Heart left ventricle (tissue), 16 donors: ENCODE measurements at regions not wholly inside any gene's neighbourhood (a gene's known extent, or its start where the extent isn't known, plus 50 kb on each side); places are given as distances from the start of the nearest gene placed in this dataset.
"Not testable (repeated sequence)": the region's sequence is repeated elsewhere in the genome, so short reads cannot be mapped to it uniquely, and the experiment has no call there.

Source experiments
- ATAC-seq, 4 donors: fragments of 200-7000 bp; cut with Tn5 transposase; one replicate each; pipeline ENCODE4 v1.9.1; 2020 to 2022; ENCODE audit warnings: moderate library complexity in 4 of 4, mild to moderate bottlenecking in 3 of 4, moderate number of reproducible peaks in 1 of 4
- DNase-seq, 5 donors: peaks; one replicate each; pipeline ENCODE4 v3.0.0-alpha.2; 2020
- H3K27ac ChIP-seq, 12 donors: fragments of 200-600 bp; sonication (generic) in 4 of 12; one replicate each; pipeline versions ENCODE4 v1.5.0 to v1.8.0; 2016 to 2022; ENCODE audit warnings: mild to moderate bottlenecking in 2 of 12
- H3K27me3 ChIP-seq, 9 donors: fragments of 200-600 bp; sonication (generic) in 2 of 9; one replicate each; pipeline versions ENCODE4 v1.5.1 to v1.8.0; 2016 to 2022; ENCODE audit warnings: mild to moderate bottlenecking in 3 of 9
- H3K36me3 ChIP-seq, 9 donors: fragments of 200-600 bp; sonication (generic) in 2 of 9; one replicate each; pipeline versions ENCODE4 v1.5.0 to v1.8.0; 2018 to 2022; ENCODE audit warnings: mild to moderate bottlenecking in 2 of 9
- H3K4me1 ChIP-seq, 12 donors: fragments of 200-600 bp; sonication (generic) in 4 of 12; one replicate each; pipeline versions ENCODE4 v1.5.0 to v1.8.0; 2016 to 2022; ENCODE audit warnings: mild to moderate bottlenecking in 3 of 12
- H3K4me3 ChIP-seq, 12 donors: fragments of 200-600 bp; sonication (generic) in 4 of 12; one replicate each; pipeline versions ENCODE4 v1.5.0 to v1.8.0; 2017 to 2022; ENCODE audit warnings: mild to moderate bottlenecking in 9 of 12, moderate library complexity in 4 of 12
- H3K9me3 ChIP-seq, 12 donors: fragments of 200-600 bp; sonication (generic) in 4 of 12; one replicate each; pipeline versions ENCODE4 v1.5.0 to v1.8.0; 2016 to 2022; ENCODE audit warnings: mild to moderate bottlenecking in 1 of 12
- POLR2A ChIP-seq, 2 donors: fragments of 450-650 bp; IDR thresholded peaks; one replicate each; pipeline ENCODE4 v1.6.1; 2017; ENCODE audit warnings: antibody characterized with exemption in 2 of 2, mild to moderate bottlenecking in 2 of 2, moderate library complexity in 2 of 2
- WGBS, 4 donors: extraction: QIAGEN DNeasy Blood & Tissue Kit in 2 of 4; methylation state at CpG; one replicate each; pipeline versions ENCODE4 v1.1.5 to v1.1.7; 2013 to 2018; 5-methylcytosine and 5-hydroxymethylcytosine counted together
- intact Hi-C, 10 donors: fragments of 100-400 bp; cut with DNase I; formaldehyde crosslinking; loops; one replicate each; pipeline versions ENCODE4 v1.11.1 to v1.14.2; 2022
- TF ChIP-seq, protein P1 (sequence below), 12 donors: fragments of 200-600 bp; sonication (generic) in 4 of 12; IDR thresholded peaks; one replicate each; pipeline versions ENCODE4 v1.5.0 to v1.8.0; 2018 to 2022; ENCODE audit warnings: antibody characterized with exemption in 12 of 12, mild to moderate bottlenecking in 5 of 12
- donor health status: ischemic (EF 13 %, LVEDD 7.1; RV severe dilation, severe dysfunction).
- donor health status: healthy with polysubstance abuse.
- donor health status: DM: no; HTN: yes; CAD: no.
- donor health status: DM: no; HTN: no; CAD: no.
- donor health status: ischemic (EF 25% LVEDD 6.9; RV normal size, moderate dysfunction).
- donor health status: ischemic (EF 25% LVEDD 5.7; RV mildly dilated, moderate dysfunction).
- donor health status: healthy.
- donor health status: DM: yes; HTN: yes; CAD: no.
- donor health status: ischemic (EF 35%, LVEDD 5.7; RV mildly dilated, moderate dysfunction).
- donor health status: nonischemic (EF 11% LVEDD 7.7; RV severe dilation, severe dysfunction).
- donor health status: DM: yes; HTN: yes; CAD: no.
- donor health status: PGD.
- donor health status: ischemic (EF 29% LVEDD 5.4; RV normal size, mild dysfunction).
- donor health status: nonischemic (EF 23%, LVEDD 6.1; RV moderate dilation, normal function).

DNA sequence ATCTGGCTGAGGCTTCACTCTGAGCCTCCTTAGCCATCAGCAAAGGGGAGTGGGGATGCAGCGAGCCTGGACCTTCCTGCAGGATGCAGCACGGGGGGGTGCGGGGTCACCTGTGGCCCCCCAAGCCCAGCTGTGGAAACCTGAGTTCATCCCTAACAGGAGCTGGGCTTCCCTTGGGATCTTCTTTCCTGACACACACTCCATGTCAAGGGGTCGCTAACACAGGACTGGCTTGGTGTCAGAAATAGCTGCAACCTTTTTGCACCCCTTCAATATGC lies 174.7 kb downstream of the RTP5 start:
- Histone ChIP-seq H3K27ac (no peak overlapping the region), H3K9me3 (no peaks in the 10 kb centered on the region), H3K4me1 (no peaks in the 10 kb centered on the region), H3K27me3 (peaks cover 0 to 46% (median 6%) of the 10 kb centered on the region in 9 donors), H3K4me3 (no peak overlapping the region), H3K36me3 (no peaks in the 10 kb centered on the region)
- TF ChIP-seq, protein P1, sequence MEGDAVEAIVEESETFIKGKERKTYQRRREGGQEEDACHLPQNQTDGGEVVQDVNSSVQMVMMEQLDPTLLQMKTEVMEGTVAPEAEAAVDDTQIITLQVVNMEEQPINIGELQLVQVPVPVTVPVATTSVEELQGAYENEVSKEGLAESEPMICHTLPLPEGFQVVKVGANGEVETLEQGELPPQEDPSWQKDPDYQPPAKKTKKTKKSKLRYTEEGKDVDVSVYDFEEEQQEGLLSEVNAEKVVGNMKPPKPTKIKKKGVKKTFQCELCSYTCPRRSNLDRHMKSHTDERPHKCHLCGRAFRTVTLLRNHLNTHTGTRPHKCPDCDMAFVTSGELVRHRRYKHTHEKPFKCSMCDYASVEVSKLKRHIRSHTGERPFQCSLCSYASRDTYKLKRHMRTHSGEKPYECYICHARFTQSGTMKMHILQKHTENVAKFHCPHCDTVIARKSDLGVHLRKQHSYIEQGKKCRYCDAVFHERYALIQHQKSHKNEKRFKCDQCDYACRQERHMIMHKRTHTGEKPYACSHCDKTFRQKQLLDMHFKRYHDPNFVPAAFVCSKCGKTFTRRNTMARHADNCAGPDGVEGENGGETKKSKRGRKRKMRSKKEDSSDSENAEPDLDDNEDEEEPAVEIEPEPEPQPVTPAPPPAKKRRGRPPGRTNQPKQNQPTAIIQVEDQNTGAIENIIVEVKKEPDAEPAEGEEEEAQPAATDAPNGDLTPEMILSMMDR (IDR thresholded peaks at IDR 0.05) = no peak
- TF ChIP-seq POLR2A (IDR thresholded peaks at IDR 0.05) = no peak
- ATAC-seq (no peak), DNase-seq (no peak)
- WGBS, 4 donors = 58 to 80% (median 76%) methylated on average over 4 of the region's 4 CpGs
- intact Hi-C loops = no loop called here

DNA sequence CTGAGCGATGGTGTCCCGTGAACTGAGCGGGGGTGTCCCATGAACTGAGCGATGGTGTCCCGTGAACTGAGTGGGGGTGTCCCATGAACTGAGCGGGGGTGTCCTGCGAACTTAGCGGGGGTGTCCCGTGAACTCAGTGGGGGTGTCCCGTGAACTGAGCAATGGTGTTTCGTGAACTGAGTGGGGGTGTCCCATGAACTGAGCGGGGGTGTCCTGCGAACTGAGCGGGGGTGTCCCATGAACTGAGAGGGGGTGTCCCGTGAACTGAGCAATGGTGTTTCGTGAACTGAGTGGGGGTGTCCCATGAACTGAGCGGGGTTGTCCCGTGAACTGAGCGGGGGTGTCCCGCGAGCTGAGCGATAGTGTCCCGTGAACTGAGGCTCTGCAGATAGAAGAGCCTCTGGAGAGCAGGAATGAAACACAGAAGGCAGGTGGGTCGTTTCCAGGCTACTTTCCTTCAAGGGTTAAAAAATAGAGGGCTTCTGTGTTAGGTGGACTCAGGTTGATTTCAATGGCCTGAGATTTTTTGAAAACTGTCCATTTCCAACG lies 176.1 kb downstream of the RTP5 start:
- ATAC-seq, H3K4me3 ChIP-seq, H3K36me3 ChIP-seq, H3K9me3 ChIP-seq, H3K27ac ChIP-seq, H3K4me1 ChIP-seq, DNase-seq, intact Hi-C loops: not testable (repeated sequence)
- H3K27me3 ChIP-seq = peaks cover 0 to 33% (median 5%) of the 10 kb centered on the region in 9 donors
- WGBS, 4 donors = 92 to 96% (median 94%) methylated on average over 17 to 25 of the region's 25 CpGs

DNA sequence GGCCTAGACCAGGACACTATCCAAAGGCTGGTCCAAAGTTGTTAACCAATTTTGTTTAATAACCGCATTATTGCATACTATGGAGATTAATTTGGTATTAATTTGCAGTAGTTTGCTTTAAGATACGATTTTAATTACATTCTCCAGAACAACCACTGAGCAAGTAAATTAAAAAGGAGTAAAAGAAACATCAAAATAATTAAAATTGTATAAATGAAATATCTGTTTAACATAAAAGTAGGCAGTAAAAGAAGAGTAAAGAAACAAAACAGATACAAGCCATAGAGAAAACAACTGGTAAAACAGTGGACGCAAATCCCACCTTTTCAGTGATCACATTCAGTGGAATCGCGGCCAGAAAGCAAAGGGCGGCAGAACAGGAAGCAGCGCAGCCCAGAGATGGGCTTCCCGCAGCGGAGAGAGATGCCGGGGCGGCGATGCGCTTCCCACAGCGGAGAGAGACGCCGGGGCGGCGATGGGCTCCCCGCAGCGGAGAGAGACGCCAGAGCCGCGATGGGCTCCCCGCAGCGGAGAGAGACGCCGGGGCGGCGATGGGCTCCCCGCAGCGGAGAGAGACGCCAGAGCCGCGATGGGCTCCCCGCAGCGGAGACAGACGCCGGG lies 176.8 kb downstream of the RTP5 start:
- intact Hi-C loops = no loop called here
- Histone ChIP-seq H3K27ac (no peak overlapping the region), H3K9me3 (peaks cover 0 to 3% (median 0%) of the 10 kb centered on the region in 12 donors), H3K4me3 (no peak overlapping the region), H3K36me3 (no peaks in the 10 kb centered on the region), H3K27me3 (peaks cover 0 to 28% (median 4%) of the 10 kb centered on the region in 9 donors), H3K4me1 (no peaks in the 10 kb centered on the region)
- no peak for TF ChIP-seq POLR2A (IDR thresholded peaks at IDR 0.05)
- TF ChIP-seq, protein P1 (IDR thresholded peaks at IDR 0.05) = no peak
- WGBS, 4 donors = 35 to 79% (median 67%) methylated on average over 18 to 38 of the region's 38 CpGs
- ATAC-seq = no peak
- DNase-seq = no peak

DNA sequence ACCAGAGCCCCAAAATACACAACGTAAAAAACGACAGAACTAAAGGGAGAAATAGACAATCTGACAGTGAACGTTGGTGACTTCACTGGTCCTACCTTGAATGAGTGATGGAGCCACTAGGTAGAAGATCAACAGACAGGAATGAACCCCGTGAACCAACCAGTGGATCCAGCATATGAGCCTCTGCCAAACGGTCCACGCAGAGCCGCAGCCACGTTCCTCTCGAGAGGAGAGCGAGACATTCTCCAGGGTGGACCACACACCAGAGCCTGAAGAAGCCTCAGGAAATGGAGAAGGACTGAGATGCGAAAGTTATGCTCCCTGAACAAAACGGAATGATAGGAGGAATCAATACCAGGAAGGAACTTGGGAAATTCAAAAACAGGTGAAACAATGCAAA lies 178.4 kb downstream of the RTP5 start:
- Histone ChIP-seq H3K36me3 (no peaks in the 10 kb centered on the region), H3K4me3 (no peak overlapping the region), H3K27ac (no peak overlapping the region), H3K9me3 (peaks cover 0 to 3% (median 0%) of the 10 kb centered on the region in 12 donors), H3K27me3 (peaks cover 0 to 23% (median 4%) of the 10 kb centered on the region in 9 donors), H3K4me1 (no peaks in the 10 kb centered on the region)
- WGBS, 4 donors = 83 to 89% (median 86%) methylated on average over 12 of the region's 12 CpGs
- TF ChIP-seq, protein P1 (IDR thresholded peaks at IDR 0.05) = no peak
- TF ChIP-seq POLR2A (IDR thresholded peaks at IDR 0.05) = no peak
- no peak for ATAC-seq
- intact Hi-C loops = no loop called here
- DNase-seq = no peak

DNA sequence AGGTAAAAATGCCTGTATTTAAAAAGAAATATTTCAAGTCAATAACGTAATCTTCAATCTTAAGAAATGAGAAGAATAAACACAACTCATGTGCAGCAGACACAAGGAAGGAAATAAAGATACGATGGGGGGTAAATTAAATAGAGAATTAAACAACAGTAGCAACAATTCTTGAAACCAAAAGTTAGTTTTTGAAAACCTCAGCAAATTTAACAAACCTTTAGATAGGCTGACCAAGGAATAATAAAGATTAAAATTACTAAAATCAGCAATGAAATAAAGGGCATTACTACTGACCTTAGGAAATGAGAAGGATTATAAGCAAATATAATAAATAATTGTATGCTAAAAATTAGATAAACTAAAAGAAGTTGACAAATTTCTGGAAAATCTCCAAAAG lies 178.9 kb downstream of the RTP5 start:
- intact Hi-C loops = no loop called here
- Histone ChIP-seq H3K9me3 (peaks cover 0 to 3% (median 0%) of the 10 kb centered on the region in 12 donors), H3K27me3 (peaks cover 0 to 19% (median 4%) of the 10 kb centered on the region in 9 donors), H3K4me3 (no peak overlapping the region), H3K36me3 (no peaks in the 10 kb centered on the region), H3K27ac (no peak overlapping the region), H3K4me1 (no peaks in the 10 kb centered on the region)
- ATAC-seq (no peak), DNase-seq (no peak)
- WGBS, 4 donors = 86 to 91% (median 89%) methylated on average over 2 of the region's 2 CpGs
- TF ChIP-seq, protein P1 (IDR thresholded peaks at IDR 0.05) = no peak
- TF ChIP-seq POLR2A (IDR thresholded peaks at IDR 0.05) = no peak

DNA sequence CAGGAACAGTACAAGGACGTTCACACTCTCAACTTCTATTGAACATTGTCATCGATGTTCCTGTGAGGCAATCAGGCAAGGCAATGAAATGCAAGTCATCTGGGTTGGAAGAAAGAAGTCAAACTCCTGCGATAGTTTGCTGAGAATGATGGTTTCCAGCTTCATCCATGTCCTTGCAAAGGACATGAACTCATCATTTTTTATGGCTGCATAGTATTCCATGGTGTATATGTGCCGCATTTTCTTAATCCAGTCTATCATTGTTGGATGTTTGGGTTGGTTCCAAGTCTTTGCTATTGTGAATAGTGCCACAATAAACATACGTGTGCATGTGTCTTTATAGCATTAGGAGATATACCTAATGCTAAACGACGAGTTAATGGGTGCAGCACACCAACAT lies 180.0 kb downstream of the RTP5 start:
- ATAC-seq, H3K36me3 ChIP-seq, intact Hi-C loops, H3K4me1 ChIP-seq, DNase-seq, H3K27ac ChIP-seq, H3K4me3 ChIP-seq, H3K9me3 ChIP-seq: not testable (repeated sequence)
- H3K27me3 ChIP-seq = peaks cover 0 to 14% (median 0%) of the 10 kb centered on the region in 9 donors
- 88 to 92% (median 91%) methylated on average over 7 of the region's 7 CpGs for WGBS, 4 donors
